GM12874 (cell line): ENCODE measurements at regions not wholly inside any gene's neighbourhood (a gene's known extent, or its start where the extent isn't known, plus 50 kb on each side); places are given as distances from the start of the nearest gene placed in this dataset.

Experiments
- CTCF ChIP-seq: IDR thresholded peaks from 2 replicates; pipeline ENCODE4 v1.5.1; 2011; ENCODE audit warnings: low read depth, mild to moderate bottlenecking, control low read depth, low read length, moderate library complexity; ENCODE audit not compliant: insufficient read depth

- TF ChIP-seq CTCF, result no peak
These were observed 1183.6 kb downstream of the GATA3 start for GRCh38 chr10:9238041-9238440.

DNA sequence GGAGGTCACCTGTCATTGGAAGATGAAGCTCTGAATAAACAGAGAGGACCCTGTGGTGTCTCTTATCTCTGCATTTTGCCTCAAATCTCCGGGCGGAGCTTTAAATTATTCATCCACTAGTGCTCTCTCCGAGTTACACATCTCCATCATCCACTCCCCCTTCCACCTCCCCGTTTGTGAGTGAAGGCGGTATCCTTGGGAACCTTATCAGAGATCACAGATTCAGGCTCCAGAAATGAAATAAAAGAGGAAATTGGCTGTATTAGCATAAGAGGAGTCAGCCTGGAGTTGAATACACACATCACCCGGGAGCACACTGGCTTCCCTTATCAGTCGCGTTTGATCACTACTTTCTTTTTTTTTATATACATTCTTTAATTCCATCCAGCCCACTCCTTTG is 1184.8 kb downstream of the GATA3 start:
- TF ChIP-seq CTCF, result no peak

DNA sequence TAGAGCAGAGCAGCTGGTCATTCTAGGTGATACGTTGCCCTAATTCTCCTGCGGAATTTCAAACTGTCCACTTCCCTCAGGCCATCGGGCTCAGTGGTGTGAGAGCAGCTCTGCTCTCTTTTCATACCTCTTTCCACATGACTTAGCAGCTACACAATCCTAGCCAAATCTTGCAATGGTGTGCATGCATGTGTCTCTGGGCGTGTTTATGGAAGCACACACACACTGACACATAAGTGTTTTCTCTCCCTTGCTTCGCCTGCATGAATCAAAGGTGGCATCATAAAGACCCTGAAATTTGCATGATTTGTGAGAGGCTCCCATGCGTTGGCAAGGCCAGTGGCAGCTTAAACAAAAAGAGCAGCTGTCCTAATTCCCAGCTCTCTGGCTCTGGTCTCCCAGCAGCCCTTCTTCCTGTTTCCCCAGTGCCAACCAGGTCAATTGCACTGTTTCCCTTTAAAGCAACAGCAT is 1189.5 kb downstream of the GATA3 start:
- TF ChIP-seq CTCF, result no peak

DNA sequence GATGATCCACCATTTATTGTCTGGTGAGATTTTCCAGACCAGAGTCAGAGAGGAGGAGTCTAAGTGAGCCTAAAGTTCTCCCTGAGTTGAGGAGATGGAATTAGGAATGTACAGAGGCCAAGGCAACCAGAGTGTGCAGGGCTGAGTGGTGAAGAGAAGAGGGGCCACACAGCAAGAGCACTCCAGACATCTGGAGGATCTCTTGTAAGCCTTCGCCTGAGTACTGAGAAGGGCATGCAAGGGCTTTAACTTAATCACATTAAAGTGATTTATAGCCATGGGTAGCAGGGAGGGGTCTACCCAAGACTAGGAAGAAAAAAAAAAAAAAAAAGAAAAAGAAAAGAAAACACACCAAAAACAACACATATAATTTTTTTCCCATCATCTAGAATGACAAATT is 1190.4 kb downstream of the GATA3 start:
- TF ChIP-seq CTCF, result no peak

GRCh38 chr10:9253121-9253520 is 1198.6 kb downstream of the GATA3 start:
- no peak for TF ChIP-seq CTCF

DNA sequence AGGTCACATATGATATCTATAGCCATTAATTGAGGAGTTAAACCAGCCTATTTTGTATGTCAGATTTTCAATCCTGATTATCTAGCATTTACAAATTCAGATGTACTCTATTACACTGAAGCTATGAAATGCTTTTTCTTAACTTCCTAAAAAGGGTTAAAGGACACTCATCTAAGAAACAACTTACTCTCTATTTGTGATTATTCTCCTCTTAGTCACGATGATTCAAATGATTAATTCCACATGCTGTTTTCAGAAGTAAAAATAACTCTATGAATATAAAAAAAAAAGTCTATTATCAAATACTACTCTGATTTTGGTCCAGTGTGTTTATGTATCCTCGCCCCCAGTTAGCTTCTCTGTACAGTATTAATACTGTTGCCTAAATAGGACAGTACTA is 1199.9 kb downstream of the GATA3 start:
- no peak for TF ChIP-seq CTCF

DNA sequence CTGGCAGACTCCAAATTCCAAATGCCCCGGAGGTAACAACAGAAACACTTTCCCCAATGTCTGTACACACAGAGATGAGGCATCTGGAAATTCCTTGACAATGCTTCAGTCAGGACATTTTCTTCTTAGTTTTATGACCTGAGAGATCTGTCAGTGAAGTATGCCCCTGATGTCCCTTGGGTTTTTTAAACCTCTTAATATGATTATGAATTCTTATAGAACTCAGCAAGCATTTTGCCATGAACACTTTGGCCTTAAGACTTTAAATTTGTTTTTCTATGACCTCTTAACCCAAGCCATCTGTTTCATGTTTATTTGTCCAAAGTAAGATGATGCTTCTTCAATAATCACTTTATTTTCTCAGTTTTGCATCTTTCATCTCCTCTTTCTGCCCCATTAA is 1206.2 kb downstream of the GATA3 start:
- TF ChIP-seq CTCF, result no peak

DNA sequence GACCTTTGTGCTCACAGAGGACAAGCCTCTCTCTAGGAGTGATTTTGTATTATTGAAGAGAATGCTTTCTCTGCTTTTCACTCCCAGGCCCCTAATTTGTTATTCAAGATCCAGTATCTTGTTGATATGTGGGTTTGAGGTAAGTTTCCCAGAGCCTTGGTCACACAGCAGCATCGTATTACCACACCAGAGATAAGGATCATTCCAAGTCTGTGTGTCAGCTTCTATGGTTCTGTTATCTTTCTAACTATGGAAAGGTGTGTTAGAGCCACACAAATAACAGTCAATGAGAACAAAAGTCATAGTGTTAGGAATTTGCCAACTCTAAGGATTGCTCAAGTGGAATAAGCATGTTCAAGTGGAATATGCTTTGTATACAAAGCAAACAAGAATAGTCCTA is 1208.3 kb downstream of the GATA3 start:
- no peak for TF ChIP-seq CTCF
